ENCODE measurements at regions not wholly inside any gene's neighbourhood (a gene's known extent, or its start where the extent isn't known, plus 50 kb on each side); places are given as distances from the start of the nearest gene placed in this dataset.

DNA sequence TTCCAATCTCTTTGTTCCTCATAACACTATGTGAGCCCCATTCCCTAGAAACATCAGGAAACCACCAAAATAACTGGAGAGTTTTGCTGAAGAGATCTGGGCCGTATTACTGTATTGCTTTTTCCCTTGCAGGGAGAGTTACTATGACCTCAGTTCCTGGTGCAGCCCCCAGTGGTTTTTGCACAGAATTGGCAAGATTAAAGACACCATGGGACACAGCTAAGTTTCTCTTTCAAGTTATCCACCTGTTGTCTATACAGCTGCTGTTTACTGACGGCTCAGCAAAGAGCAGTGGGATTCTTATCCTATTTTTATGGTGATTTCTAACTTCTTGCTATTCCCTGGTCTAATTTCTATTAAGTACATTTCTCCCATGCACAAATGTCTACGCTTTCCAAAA, 77.1 kb upstream of the SLC35F4 start:
- no peak overlapping the region for H3K23ac ChIP-seq (ENCODE audit: low read depth, low read length)
- in situ Hi-C loops (cut with MboI; ENCODE audit: low sequenced_read_pairs) = no loop called here
- no peak overlapping the region for H2BK120ac ChIP-seq (ENCODE audit: low read depth, low read length)
- ATAC-seq (ENCODE audit: low read depth) (no peak), DNase-seq (no peak)
- H2AK5ac ChIP-seq (ENCODE audit: low read depth, low read length) = no peak overlapping the region
- TF ChIP-seq FOS (IDR thresholded peaks at IDR 0.05; ENCODE audit: low read depth, low read length) (no peak), RAD21 (IDR thresholded peaks at IDR 0.05; ENCODE audit: low read length) (no peak), MAFK (IDR thresholded peaks at IDR 0.05; ENCODE audit: low read depth, low read length) (no peak), MAZ (IDR thresholded peaks at IDR 0.05; ENCODE audit: borderline replicate concordance, low read depth, low read length) (no peak), CHD1 (IDR thresholded peaks at IDR 0.05; ENCODE audit: low read depth, low read length) (no peak), RCOR1 (IDR thresholded peaks at IDR 0.05; ENCODE audit: insufficient replicate concordance, low read length) (no peak), MXI1 (IDR thresholded peaks at IDR 0.05; ENCODE audit: borderline replicate concordance, low read depth, low read length) (no peak), NFE2L2 (IDR thresholded peaks at IDR 0.05; ENCODE audit: low read depth, low read length) (no peak), RFX5 (IDR thresholded peaks at IDR 0.05; ENCODE audit: low read depth, low read length) (no peak)
- no peaks in the 10 kb centered on the region for H3K9me1 ChIP-seq (ENCODE audit: insufficient read depth, low read length)
- no peaks in the 10 kb centered on the region for H3K27me3 ChIP-seq (ENCODE audit: control insufficient read depth, insufficient read depth, low read length)
- H2BK15ac ChIP-seq (ENCODE audit: low read depth, low read length) = no peak overlapping the region
- H3K36me3 ChIP-seq (ENCODE audit: control insufficient read depth, insufficient read depth, low read length) = no peaks in the 10 kb centered on the region
- H4K5ac ChIP-seq (ENCODE audit: low read depth, low read length) = no peak overlapping the region
- H2BK5ac ChIP-seq (ENCODE audit: low read depth, low read length, poor library complexity, severe bottlenecking) = no peak overlapping the region
- H3K4me2 ChIP-seq (ENCODE audit: low read depth, low read length) = no peak overlapping the region
- H3K9me3 ChIP-seq (ENCODE audit: control insufficient read depth, insufficient read depth, low read length) = no peaks in the 10 kb centered on the region
- no peak overlapping the region for H3K9ac ChIP-seq (ENCODE audit: low read depth, low read length)
- no peaks in the 10 kb centered on the region for H4K20me1 ChIP-seq (ENCODE audit: insufficient read depth, low read length)
- no peaks in the 10 kb centered on the region for H3K79me1 ChIP-seq (ENCODE audit: low read depth in 1 of 2, low read length in 2 of 2)
- no peak overlapping the region for H4K8ac ChIP-seq (ENCODE audit: low read depth in 2 of 2, low read length in 2 of 2)
- H3K27ac ChIP-seq (ENCODE audit: insufficient read depth, low read length) = no peak overlapping the region
- 17% methylated on average over 2 of the region's 3 CpGs; no CpG with 5 or more reads in 1 of the 2 experiments for WGBS, 2 experiments (ENCODE audit: extremely low coverage in 2 of 2, insufficient read length in 1 of 2)
- H3K4me1 ChIP-seq (ENCODE audit: control insufficient read depth, insufficient read depth, low read length) = no peaks in the 10 kb centered on the region
- POLR2A ChIA-PET (ENCODE audit: unreplicated experiment) = no interaction called here
- dilution Hi-C loops (cut with HindIII; ENCODE audit: low sequenced_read_pairs, unreplicated experiment) = no loop called here
- H3K4me3 ChIP-seq (ENCODE audit: insufficient read depth, low read depth, low read length) = no peak overlapping the region
- no peak overlapping the region for H4K91ac ChIP-seq (ENCODE audit: insufficient read depth, low read depth, low read length)
- H3K56ac ChIP-seq (ENCODE audit: extremely low read depth, insufficient read depth, low read length) = no peak overlapping the region
- BruUV-seq (replicated peaks) = no TSS peak
- intact Hi-C loops (cut with micrococcal nuclease) = no loop called here
- no peak overlapping the region for H2AFZ ChIP-seq (replicated peaks; ENCODE audit: low read length, poor library complexity)
- H2AK9ac ChIP-seq (replicated peaks; ENCODE audit: low read depth, low read length, poor library complexity) = no peak overlapping the region
- H3K4ac ChIP-seq (ENCODE audit: low read depth, low read length) = no peak overlapping the region
- no peak overlapping the region for H2BK20ac ChIP-seq (ENCODE audit: low read depth, low read length)
- no peak overlapping the region for H3K18ac ChIP-seq (ENCODE audit: low read depth, low read length)
- CTCF ChIA-PET = interaction anchor here (0.6 kb wide), 1 partner anchor 105 kb away, joined by 3 read pairs; no protein-coding TSS in a partner anchor
- no peak overlapping the region for H3K14ac ChIP-seq (replicated peaks; ENCODE audit: low read depth, low read length)
